GM19397 (cell line): ENCODE measurements at regions not wholly inside any gene's neighbourhood (a gene's known extent, or its start where the extent isn't known, plus 50 kb on each side); places are given as distances from the start of the nearest gene placed in this dataset.
A peak's percentile ranks its signal among the peaks of the same experiment; 100 is the strongest.

Source experiments
- ATAC-seq: cut with Tn5 transposase; IDR thresholded peaks from one replicate; pipeline ENCODE4 v1.9.1; 2021; ENCODE audit warnings: mild to moderate bottlenecking, moderate library complexity; ENCODE audit not compliant: unreplicated experiment

GRCh38 chr1:42096554-42096953 is 56.7 kb upstream of the GUCA2B start:
- ATAC-seq: no peak

GRCh38 chr1:42089246-42089645 is 64.0 kb upstream of the GUCA2B start:
- ATAC-seq: no peak

- ATAC-seq: no peak
Measured at GRCh38 chr1:42086146-42086545, 67.1 kb upstream of the GUCA2B start.

DNA sequence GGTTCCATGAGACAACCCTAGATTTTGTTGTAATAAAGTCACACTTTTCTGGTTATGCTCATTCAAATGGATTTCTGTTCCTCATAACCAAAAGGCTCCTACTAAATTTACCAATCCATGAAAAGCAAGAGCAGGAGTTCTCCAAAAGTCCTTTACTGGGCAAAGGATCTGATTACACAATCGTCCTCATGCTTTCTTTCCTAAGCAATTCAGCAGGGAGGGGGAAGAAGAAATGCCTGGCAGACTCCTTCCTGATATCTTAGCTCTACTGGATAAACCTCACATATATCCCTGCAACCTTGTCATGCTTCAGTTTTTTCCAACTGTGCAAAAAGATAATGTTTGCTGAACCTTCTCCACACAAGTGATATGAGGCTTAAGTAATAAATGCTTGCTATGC is 67.6 kb upstream of the GUCA2B start:
- no peak for ATAC-seq

GRCh38 chr1:42081475-42081874 is 71.7 kb upstream of the GUCA2B start:
- ATAC-seq: no peak

DNA sequence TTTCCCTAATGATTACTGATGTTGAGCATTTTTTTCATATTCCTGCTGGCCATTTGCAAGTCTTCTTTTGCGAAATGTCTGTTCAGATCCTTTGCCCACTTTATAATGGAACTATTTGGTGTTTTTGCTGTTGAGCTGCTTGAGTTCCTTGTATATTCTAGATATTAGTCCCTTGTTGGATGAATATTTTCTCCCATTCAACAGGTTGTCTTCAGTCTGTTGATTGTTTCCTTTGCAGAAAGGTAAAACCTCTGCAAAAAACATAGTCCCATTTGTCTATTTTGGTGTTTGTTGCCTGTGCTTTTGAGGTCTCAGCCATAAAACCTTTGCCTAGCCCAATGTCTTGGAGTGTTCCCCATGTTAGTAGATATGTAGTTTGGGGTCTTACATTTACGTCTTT is 78.0 kb upstream of the GUCA2B start:
- ATAC-seq: no peak

DNA sequence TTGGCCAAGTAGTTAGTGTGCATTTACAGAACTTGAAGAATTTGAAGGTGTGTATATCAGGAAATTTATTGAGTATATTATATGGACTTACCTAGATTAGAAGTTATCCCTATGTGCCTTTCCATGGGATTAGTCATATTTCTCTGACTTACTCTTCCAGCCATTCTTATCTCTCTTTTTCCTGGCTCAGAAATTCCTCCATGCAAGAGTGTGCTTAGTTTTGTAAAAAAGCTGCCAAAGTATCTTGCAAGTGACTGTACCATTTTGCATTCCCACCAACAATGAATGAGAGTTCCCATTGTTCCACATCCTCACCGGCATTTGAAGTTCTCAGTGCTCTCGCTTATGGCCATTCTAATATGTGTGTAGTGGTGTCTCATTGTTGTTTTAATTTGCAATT is 82.2 kb upstream of the GUCA2B start:
- ATAC-seq: no peak

GRCh38 chr1:42057800-42058199 is 95.4 kb upstream of the GUCA2B start:
- ATAC-seq: no peak

GRCh38 chr1:42056460-42056859 is 96.8 kb upstream of the GUCA2B start:
- no peak for ATAC-seq

- ATAC-seq: no peak
Measured at GRCh38 chr1:42055061-42055460, 98.1 kb upstream of the GUCA2B start.

GRCh38 chr1:42052072-42052699 is 101.0 kb upstream of the GUCA2B start:
- ATAC-seq: no peak

GRCh38 chr1:42047508-42047880 is 105.7 kb upstream of the GUCA2B start:
- no peak for ATAC-seq

DNA sequence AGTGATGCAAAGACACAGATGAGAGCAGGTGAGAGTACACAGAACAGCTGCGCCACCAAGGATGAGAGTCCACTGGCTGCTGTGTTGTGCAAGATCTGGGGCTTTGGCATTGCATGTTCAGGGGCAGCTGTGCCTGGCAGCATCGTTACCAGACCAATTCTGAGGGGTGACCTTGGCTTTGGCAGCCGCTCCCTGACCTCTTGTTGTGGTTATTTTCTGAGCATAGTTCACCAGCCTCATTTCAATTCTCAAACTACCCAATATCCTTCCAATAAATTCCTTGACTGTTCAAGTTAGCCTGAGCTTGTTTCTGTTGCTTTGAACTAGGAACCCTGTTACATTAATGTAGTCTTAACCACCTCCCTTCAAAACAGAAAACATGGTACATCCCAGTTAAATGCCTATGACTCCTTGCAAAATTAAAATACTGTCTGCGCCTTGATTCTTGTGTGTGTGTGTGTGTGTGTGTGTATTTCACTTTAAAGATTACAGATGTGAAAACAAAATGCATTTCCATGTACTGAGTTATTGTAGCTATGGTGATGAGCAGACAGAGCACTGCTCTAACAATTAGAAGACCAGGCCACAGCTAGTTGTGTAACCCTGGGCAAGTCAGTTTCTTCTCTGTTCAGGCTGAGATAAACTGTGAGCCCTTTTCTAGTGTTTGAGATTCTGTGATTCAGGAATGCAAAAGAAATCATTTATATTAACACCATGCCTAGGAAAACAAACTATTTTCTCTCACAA is 106.3 kb upstream of the GUCA2B start:
- no peak for ATAC-seq

GRCh38 chr1:42044346-42044745 is 108.9 kb upstream of the GUCA2B start:
- no peak for ATAC-seq

GRCh38 chr1:42043811-42044210 is 109.4 kb upstream of the GUCA2B start:
- ATAC-seq: no peak

DNA sequence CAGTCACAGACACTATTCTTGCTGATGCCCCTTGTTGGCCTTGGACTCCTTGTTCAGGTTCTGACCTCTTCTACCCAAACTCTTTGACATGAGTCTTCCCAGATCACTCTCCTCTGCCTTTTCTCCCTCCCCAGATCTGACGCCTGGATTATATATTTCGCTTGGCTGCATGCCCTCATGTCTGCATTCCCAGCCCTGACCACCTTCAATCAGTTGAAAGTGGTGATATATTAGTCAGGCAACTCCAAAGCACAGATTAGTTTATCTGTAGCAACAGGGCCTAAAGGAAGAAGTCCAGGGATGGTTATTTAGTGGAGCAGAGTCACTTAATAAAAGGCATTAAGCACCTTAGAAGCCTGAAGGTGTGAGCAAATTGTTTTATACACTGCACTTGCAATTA is 110.0 kb upstream of the GUCA2B start:
- ATAC-seq: no peak

DNA sequence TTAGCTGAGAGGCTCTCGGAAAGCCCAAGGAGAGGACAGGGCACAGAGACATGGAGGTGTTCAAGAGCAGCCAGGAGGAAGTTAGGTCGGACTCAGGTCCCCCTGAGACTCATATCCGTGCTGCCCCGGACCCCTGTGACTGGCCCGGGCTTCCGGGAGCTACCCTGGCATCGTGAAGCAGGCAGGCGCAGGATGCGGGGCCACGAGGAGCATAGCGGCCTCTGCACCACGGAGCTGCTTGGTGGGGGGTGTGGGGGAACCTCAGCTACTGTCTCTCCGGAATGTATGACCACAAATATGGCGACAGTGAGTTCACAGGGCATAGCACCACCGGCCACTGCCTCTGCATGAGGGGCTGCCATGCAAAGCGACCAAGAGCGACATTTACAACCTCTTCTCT is 112.2 kb upstream of the GUCA2B start:
- ATAC-seq: no peak

- no peak for ATAC-seq
Measured at GRCh38 chr1:42040159-42040558, 113.1 kb upstream of the GUCA2B start.

DNA sequence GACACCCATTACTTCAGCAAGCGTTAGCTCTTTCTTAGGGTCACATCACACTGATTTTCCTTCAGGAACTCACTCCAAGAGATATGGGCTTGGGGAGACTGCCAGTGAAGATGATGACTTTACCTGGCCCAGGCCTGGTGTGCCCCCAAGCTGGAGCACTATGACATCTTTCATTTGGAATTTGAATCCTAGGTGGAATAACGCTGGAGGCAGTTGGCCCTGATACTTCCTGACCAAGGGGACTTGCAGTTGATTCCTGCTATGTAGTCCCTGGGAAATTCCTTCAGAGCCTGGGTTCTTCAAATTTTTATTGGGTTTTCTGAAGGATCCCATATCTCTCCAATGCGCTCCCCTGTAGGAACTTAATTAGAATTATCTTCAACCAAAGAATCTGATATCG is 114.9 kb upstream of the GUCA2B start:
- no peak for ATAC-seq

- ATAC-seq: no peak
Measured at GRCh38 chr1:42037586-42037985, 115.6 kb upstream of the GUCA2B start.

- ATAC-seq: no peak
Measured at GRCh38 chr1:42037161-42037560, 116.0 kb upstream of the GUCA2B start.

DNA sequence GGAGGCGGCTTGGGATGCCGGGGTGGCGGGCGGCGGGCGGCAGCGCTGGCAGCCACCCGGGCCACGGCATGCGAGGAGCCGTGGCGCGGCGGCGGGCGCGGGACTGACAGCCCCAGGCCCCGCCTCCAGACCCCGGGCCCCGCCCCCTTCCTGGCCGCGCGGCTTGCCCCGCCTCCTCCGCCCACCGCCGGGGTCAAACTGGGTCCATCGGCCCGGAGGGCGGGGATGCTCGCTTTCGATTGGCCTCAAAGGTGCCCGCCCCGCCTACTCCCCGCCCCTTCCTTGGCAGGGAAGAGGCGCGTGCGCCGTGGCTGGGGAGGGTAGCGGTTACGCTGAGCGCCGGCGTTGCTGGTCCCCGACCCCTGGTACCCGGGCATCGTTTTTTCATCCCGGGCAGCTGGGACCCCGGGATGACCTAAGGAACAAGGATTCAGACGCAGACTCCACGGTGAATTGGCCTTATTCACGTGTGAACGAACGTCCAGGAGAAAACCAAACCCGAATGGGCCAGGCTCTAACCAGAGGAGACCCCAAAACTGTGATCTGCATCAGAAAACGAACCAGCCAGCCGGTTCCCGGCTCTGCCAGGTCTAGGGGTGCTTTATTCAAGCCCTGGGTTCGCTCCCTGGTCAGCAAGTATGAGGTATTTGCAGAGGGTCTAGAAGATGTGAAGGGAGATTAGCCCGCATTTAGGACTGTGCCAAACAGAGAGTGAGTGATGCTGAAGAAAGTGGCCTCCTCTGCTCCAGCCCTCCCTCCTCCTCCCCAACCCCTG is 117.2 kb upstream of the GUCA2B start:
- ATAC-seq: peak; percentile 89
